ENCODE measurements at regions not wholly inside any gene's neighbourhood (a gene's known extent, or its start where the extent isn't known, plus 50 kb on each side); places are given as distances from the start of the nearest gene placed in this dataset.

GRCh38 chr5:25964009-25964372, 1074.4 kb downstream of the CDH9 start:
- Mint-ChIP-seq H3K4me3 (no peak overlapping the region), H3K27ac (no peak overlapping the region), H3K4me1 (no peaks in the 10 kb centered on the region), H3K9me3 (ENCODE audit: insufficient read depth) (peaks cover 14% of the 10 kb centered on the region), H3K27me3 (no peaks in the 10 kb centered on the region)
- intact Hi-C loops (cut with micrococcal nuclease): no loop called here
- no peaks in the 10 kb centered on the region for H3K9me3 ChIP-seq (ENCODE audit: control extremely low read depth in 1 of 3, control insufficient read depth in 2 of 3, insufficient read depth in 1 of 3, low read length in 2 of 3)
- H3K4me2 ChIP-seq (replicated peaks; ENCODE audit: low read depth, low read length, poor library complexity, severe bottlenecking): no peak overlapping the region
- H3K36me3 ChIP-seq (replicated peaks in 1 of 2; ENCODE audit: control extremely low read depth in 1 of 2, control insufficient read depth in 1 of 2, extremely low read depth in 1 of 2, insufficient read depth in 2 of 2, low read length in 1 of 2): no peaks in the 10 kb centered on the region
- ChIA-PET CTCF (no interaction called here), POLR2A (no interaction called here)
- no peak overlapping the region for H3K4me3 ChIP-seq (ENCODE audit: control extremely low read depth in 1 of 5, extremely low read depth in 1 of 5, insufficient read depth in 1 of 5, low read depth in 2 of 5, low read length in 4 of 5)
- 83% methylated on average over 1 of the region's 3 CpGs for WGBS (ENCODE audit: insufficient coverage)
- H2AFZ ChIP-seq (ENCODE audit: insufficient read depth, low read depth, low read length, poor library complexity, severe bottlenecking): no peak overlapping the region
- TF ChIP-seq, protein P1, sequence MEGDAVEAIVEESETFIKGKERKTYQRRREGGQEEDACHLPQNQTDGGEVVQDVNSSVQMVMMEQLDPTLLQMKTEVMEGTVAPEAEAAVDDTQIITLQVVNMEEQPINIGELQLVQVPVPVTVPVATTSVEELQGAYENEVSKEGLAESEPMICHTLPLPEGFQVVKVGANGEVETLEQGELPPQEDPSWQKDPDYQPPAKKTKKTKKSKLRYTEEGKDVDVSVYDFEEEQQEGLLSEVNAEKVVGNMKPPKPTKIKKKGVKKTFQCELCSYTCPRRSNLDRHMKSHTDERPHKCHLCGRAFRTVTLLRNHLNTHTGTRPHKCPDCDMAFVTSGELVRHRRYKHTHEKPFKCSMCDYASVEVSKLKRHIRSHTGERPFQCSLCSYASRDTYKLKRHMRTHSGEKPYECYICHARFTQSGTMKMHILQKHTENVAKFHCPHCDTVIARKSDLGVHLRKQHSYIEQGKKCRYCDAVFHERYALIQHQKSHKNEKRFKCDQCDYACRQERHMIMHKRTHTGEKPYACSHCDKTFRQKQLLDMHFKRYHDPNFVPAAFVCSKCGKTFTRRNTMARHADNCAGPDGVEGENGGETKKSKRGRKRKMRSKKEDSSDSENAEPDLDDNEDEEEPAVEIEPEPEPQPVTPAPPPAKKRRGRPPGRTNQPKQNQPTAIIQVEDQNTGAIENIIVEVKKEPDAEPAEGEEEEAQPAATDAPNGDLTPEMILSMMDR (IDR thresholded peaks at IDR 0.05): no peak
- no peak for TF ChIP-seq EZH2 (IDR thresholded peaks at IDR 0.05; ENCODE audit: borderline replicate concordance, insufficient read depth, low read depth, low read length, poor library complexity, severe bottlenecking)
- no peaks in the 10 kb centered on the region for H3K27me3 ChIP-seq (replicated peaks in 1 of 4; ENCODE audit: control extremely low read depth in 1 of 4, control insufficient read depth in 3 of 4, insufficient read depth in 4 of 4, low read length in 3 of 4)
- DNase-seq (no peak), ATAC-seq (ENCODE audit: low read depth) (no peak)
- no peaks in the 10 kb centered on the region for H4K20me1 ChIP-seq (ENCODE audit: control insufficient read depth, insufficient read depth, low read length, poor library complexity, severe bottlenecking)
- H3K79me2 ChIP-seq (ENCODE audit: control insufficient read depth, insufficient read depth, low read length): no peaks in the 10 kb centered on the region
- no peak overlapping the region for H3K27ac ChIP-seq (ENCODE audit: low read length in 2 of 2)
- no peak overlapping the region for H3K9ac ChIP-seq (ENCODE audit: low read length)
- H3K4me1 ChIP-seq (ENCODE audit: control insufficient read depth in 2 of 2, insufficient read depth in 2 of 2, low read length in 2 of 2): no peaks in the 10 kb centered on the region

DNA sequence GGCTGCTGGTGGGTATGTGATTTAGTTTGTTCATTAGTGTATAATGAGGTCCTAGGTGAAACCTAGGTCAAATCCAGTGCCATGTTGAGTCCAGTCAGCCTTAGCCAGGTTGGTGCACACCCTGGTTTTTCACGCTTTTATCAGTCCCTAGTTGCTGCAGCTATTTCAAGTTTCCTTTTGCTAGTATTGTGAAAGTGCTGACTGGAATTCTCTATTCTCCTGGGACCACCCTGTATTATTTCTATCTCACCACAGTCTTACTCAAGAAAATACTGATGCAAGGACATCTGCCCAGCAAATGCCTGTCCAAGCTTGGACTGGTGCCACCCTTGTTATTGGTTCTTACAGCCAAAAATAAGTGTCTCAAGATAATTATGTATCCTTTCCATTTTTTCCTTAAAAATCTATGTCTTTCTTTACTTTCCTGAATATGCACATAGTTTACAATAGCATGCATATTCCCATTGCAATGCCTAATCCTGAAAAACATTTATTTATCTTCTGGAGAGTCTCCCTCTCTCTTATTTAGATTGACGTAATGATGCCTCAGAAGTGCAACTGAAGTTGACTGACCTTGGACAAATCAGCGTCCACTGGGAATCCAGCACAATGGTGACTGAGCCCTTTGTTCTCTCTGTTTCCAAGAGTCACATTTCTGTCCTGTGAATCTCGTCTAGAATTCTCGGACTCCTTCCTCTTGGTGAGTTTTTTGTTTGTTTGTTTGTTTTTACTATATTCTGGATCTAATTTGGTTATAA, 1075.0 kb downstream of the CDH9 start:
- Histone ChIP-seq H3K79me2 (ENCODE audit: control insufficient read depth, insufficient read depth, low read length) (no peaks in the 10 kb centered on the region), H3K27me3 (replicated peaks in 1 of 4; ENCODE audit: control extremely low read depth in 1 of 4, control insufficient read depth in 3 of 4, insufficient read depth in 4 of 4, low read length in 3 of 4) (no peaks in the 10 kb centered on the region), H3K9ac (ENCODE audit: low read length) (no peak overlapping the region), H3K4me3 (ENCODE audit: control extremely low read depth in 1 of 5, extremely low read depth in 1 of 5, insufficient read depth in 1 of 5, low read depth in 2 of 5, low read length in 4 of 5) (no peak overlapping the region), H3K9me3 (ENCODE audit: control extremely low read depth in 1 of 3, control insufficient read depth in 2 of 3, insufficient read depth in 1 of 3, low read length in 2 of 3) (no peaks in the 10 kb centered on the region), H2AFZ (ENCODE audit: insufficient read depth, low read depth, low read length, poor library complexity, severe bottlenecking) (no peak overlapping the region), H3K4me1 (ENCODE audit: control insufficient read depth in 2 of 2, insufficient read depth in 2 of 2, low read length in 2 of 2) (no peaks in the 10 kb centered on the region), H3K27ac (ENCODE audit: low read length in 2 of 2) (no peak overlapping the region), H3K4me2 (replicated peaks; ENCODE audit: low read depth, low read length, poor library complexity, severe bottlenecking) (no peak overlapping the region), H3K36me3 (replicated peaks in 1 of 2; ENCODE audit: control extremely low read depth in 1 of 2, control insufficient read depth in 1 of 2, extremely low read depth in 1 of 2, insufficient read depth in 2 of 2, low read length in 1 of 2) (no peaks in the 10 kb centered on the region), H4K20me1 (ENCODE audit: control insufficient read depth, insufficient read depth, low read length, poor library complexity, severe bottlenecking) (no peaks in the 10 kb centered on the region)
- Mint-ChIP-seq H3K9me3 (ENCODE audit: insufficient read depth) (peaks cover 11% of the 10 kb centered on the region), H3K27me3 (no peaks in the 10 kb centered on the region), H3K27ac (no peak overlapping the region), H3K4me1 (no peaks in the 10 kb centered on the region), H3K4me3 (no peak overlapping the region)
- intact Hi-C loops (cut with micrococcal nuclease): no loop called here
- ATAC-seq (ENCODE audit: low read depth) (no peak), DNase-seq (no peak)
- ChIA-PET POLR2A (no interaction called here), CTCF (no interaction called here)
- TF ChIP-seq, protein P1 (IDR thresholded peaks at IDR 0.05): no peak
- TF ChIP-seq EZH2 (IDR thresholded peaks at IDR 0.05; ENCODE audit: borderline replicate concordance, insufficient read depth, low read depth, low read length, poor library complexity, severe bottlenecking): no peak
- WGBS (ENCODE audit: insufficient coverage): 81% methylated on average over 4 of the region's 5 CpGs

All from B cell (primary cell).